ENCODE measurements at regions not wholly inside any gene's neighbourhood (a gene's known extent, or its start where the extent isn't known, plus 50 kb on each side); places are given as distances from the start of the nearest gene placed in this dataset.

GRCh38 chr10:56698506-56698905 is 337.4 kb upstream of the ZWINT start:
- no peak overlapping the region for H3K4me3 ChIP-seq (ENCODE audit: low read depth, low read length)
- no peak for DNase-seq (ENCODE audit: low read depth)
- no peak for TF ChIP-seq CTCF (IDR thresholded peaks at IDR 0.05; ENCODE audit: control insufficient read depth, extremely low read depth, insufficient read depth)

DNA sequence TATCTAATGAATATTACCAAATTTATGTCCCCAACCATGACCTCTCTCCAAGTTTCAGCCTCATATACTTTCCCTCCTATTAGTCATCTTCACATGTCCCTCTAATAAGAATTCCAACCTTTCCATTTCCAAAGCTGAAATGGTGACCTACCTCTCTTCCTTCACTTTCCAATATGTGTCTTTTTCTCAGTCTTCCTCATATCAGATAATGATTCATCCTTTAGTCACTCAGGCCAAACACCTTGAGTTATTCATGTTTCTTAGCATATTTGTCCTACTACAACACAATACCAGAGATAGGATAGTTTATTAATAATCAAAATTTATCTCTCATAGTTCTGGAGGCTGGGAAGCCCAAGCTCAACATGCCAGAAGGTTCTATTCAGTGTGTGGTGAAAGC is 318.5 kb upstream of the ZWINT start:
- no peak for TF ChIP-seq CTCF (IDR thresholded peaks at IDR 0.05; ENCODE audit: control insufficient read depth, extremely low read depth, insufficient read depth)
- DNase-seq (ENCODE audit: low read depth) = no peak
- no peak overlapping the region for H3K4me3 ChIP-seq (ENCODE audit: low read depth, low read length)

DNA sequence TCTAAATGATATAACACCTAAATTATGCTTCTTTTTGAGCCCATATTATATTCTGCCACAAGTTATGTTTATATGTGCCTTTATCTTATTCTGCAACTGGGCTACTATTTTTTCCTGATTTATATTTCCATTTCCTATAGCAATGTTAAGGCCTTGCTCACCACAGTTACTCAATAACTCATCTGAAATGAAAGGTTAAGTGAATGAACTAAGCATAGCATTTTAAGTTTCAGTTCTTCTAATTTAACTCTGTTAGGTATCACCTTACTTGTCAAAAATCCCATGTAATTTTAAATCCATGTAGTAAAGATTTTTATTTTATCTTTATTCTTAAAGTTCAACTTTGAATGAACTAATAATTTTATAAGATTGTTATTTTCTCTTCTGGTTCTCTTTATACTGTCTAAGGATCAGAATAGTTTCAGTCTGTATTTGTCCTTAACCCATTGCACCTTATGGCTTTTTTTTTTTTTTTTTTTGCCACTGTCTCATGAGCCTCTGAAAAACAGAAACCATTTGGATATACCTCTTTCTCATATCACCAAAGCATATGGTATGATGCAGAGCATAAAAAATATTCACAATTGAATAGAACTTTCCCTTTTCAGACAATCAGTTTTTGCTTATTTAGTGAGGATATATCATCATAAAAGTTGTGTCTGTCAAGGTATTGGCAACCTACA is 301.8 kb upstream of the ZWINT start:
- TF ChIP-seq CTCF (IDR thresholded peaks at IDR 0.05; ENCODE audit: control insufficient read depth, extremely low read depth, insufficient read depth) = no peak
- H3K4me3 ChIP-seq (ENCODE audit: low read depth, low read length) = no peak overlapping the region
- no peak for DNase-seq (ENCODE audit: low read depth)

- no peak for DNase-seq (ENCODE audit: low read depth)
- TF ChIP-seq CTCF (IDR thresholded peaks at IDR 0.05; ENCODE audit: control insufficient read depth, extremely low read depth, insufficient read depth) = no peak
- no peak overlapping the region for H3K4me3 ChIP-seq (ENCODE audit: low read depth, low read length)
These were observed 292.2 kb upstream of the ZWINT start for GRCh38 chr10:56653289-56653688.

DNA sequence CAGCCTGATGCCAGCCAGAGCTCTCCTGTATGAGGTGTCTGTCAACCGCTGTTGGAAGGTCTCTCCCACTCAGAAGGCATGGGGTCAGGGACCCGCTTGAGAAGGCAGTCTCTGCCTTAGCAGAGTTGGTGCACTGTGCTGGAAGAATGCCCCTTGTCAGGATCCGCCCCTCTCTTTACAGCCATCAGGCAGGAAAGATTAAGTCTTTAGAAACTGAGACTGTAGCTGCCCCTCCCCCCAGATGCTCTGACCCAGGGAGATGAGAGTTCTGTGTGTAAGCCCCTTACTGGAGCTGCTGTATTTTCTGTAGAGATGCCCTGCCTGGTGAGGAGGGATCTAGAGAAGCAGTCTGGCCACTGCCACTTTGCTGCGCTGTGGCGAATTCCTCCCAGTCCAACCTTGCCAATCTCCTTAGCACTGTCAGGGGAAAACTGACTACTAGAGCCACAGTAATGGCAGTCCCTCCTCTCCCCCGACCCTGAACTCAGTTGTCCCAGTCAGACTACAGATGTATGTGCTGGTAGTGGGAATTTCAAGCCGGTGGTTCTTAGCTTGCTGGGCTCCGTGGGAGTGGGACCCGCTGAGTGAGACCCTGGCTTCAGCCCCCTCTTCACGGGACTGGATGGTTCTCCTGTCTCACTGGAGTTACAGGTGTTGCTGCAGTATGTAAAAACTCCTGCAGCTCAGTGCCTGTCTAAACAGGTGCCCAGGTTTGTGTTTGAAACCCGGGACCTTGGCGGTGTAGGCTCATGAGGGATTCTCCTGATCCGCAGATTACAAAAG is 285.5 kb upstream of the ZWINT start:
- no peak for TF ChIP-seq CTCF (IDR thresholded peaks at IDR 0.05; ENCODE audit: control insufficient read depth, extremely low read depth, insufficient read depth)
- DNase-seq (ENCODE audit: low read depth) = no peak
- H3K4me3 ChIP-seq (ENCODE audit: low read depth, low read length) = no peak overlapping the region

DNA sequence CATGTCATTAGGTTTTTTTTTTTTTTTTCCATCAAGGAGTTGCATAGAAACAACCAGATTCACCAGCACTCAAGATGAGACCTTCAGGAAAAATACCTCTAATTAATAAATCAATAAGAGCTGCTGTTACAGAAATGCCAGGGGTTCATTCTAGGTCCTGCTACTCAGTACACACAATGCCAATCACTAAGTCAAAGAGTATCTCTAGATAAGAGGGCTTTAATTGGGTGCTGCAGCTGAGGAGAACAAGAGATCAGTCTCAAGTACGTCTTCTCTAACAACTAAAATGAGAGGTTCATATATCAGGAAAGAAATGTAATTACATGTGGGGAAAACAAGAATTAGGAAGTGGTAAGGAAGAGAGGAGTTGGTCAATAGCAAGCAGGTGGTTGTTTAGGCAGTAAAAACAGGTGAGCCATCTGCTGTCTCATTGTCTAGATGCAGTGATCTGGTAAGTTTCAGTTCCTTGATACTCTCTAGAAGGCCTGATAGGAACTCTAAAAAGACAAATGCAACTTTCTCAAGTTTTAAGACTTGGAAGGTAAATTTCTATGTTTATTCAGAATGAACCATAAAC is 272.9 kb upstream of the ZWINT start:
- no peak overlapping the region for H3K4me3 ChIP-seq (ENCODE audit: low read depth, low read length)

More for the DNA sequence above, 272.9 kb upstream of the ZWINT start:
- no peak for TF ChIP-seq CTCF (IDR thresholded peaks at IDR 0.05; ENCODE audit: control insufficient read depth, extremely low read depth, insufficient read depth)
- no peak for DNase-seq (ENCODE audit: low read depth)
